Aorta (tissue), 5 donors: ENCODE measurements at regions not wholly inside any gene's neighbourhood (a gene's known extent, or its start where the extent isn't known, plus 50 kb on each side); places are given as distances from the start of the nearest gene placed in this dataset.
A peak's percentile ranks its signal among the peaks of the same experiment; 100 is the strongest.

ENCODE experiments used
- ATAC-seq: fragments of 200-7000 bp; cut with Tn5 transposase; one replicate; pipeline ENCODE4 v1.9.1; 2022; ENCODE audit warnings: moderate library complexity; ENCODE audit not compliant: low FRiP score
- DNase-seq, 2 donors: peaks; one replicate each; pipeline ENCODE4 v3.0.0-alpha.2; 2020
- H3K27ac ChIP-seq, 2 donors: one replicate each; pipeline ENCODE4 v1.5.1; 2013; ENCODE audit warnings: low read length in 2 of 2, mild to moderate bottlenecking in 2 of 2, moderate library complexity in 2 of 2, control low read depth in 1 of 2, inconsistent platforms in 1 of 2, low read depth in 1 of 2
- H3K27me3 ChIP-seq, 2 donors: one replicate each; pipeline ENCODE4 v1.6.1; 2013; ENCODE audit warnings: control low read depth in 1 of 2, low read length in 1 of 2, mild to moderate bottlenecking in 1 of 2, moderate library complexity in 1 of 2; ENCODE audit not compliant: insufficient read depth in 2 of 2, control insufficient read depth in 1 of 2
- H3K36me3 ChIP-seq, 2 donors: one replicate each; pipeline ENCODE4 v1.6.1; 2013; ENCODE audit warnings: control low read depth in 1 of 2, low read length in 1 of 2, mild to moderate bottlenecking in 1 of 2; ENCODE audit not compliant: insufficient read depth in 2 of 2, control insufficient read depth in 1 of 2
- H3K4me1 ChIP-seq, 2 donors: one replicate each; pipeline ENCODE4 v1.6.1; 2013; ENCODE audit warnings: low read length in 2 of 2, control low read depth in 1 of 2, mild to moderate bottlenecking in 1 of 2, moderate library complexity in 1 of 2; ENCODE audit not compliant: insufficient read depth in 2 of 2, control insufficient read depth in 1 of 2
- H3K4me3 ChIP-seq, 2 donors: one replicate each; pipeline ENCODE4 v1.5.1; 2013; ENCODE audit warnings: low read length in 2 of 2, control low read depth in 1 of 2, mild to moderate bottlenecking in 1 of 2
- H3K9me3 ChIP-seq: one replicate; pipeline ENCODE4 v1.6.1; 2013; ENCODE audit warnings: mild to moderate bottlenecking, low read length; ENCODE audit not compliant: control insufficient read depth
- WGBS, 2 donors: extraction: QIAGEN DNeasy Blood & Tissue Kit; methylation state at CpG; one replicate each; pipeline ENCODE4 v1.1.7; 2013; 5-methylcytosine and 5-hydroxymethylcytosine counted together
- intact Hi-C, 2 donors: fragments of 100-400 bp; cut with DNase I; formaldehyde crosslinking; loops; one replicate each; pipeline versions ENCODE4 v1.14.2 to v1.15.0; 2022
- donor health status: healthy with polysubstance abuse.
- donor health status: Bipolar disorder and iron deficiency.
- donor health status: DM: no; HTN: no; CAD: no.
- donor health status: DM: no; HTN: no; CAD: no.
- donor health status: DM: yes; HTN: yes; CAD: no.

GRCh38 chrX:39802908-39803307 lies 294.9 kb downstream of the BCOR start:
- no peaks in the 10 kb centered on the region for H3K27me3 ChIP-seq
- ATAC-seq: no peak
- 73 to 89% methylated on average over 10 of the region's 10 CpGs for WGBS, 2 donors
- intact Hi-C loops: no loop called here
- H3K4me1 ChIP-seq: no peaks in the 10 kb centered on the region
- H3K9me3 ChIP-seq: no peaks in the 10 kb centered on the region
- no peak for DNase-seq
- H3K27ac ChIP-seq: no peak overlapping the region
- no peak overlapping the region for H3K4me3 ChIP-seq
- no peaks in the 10 kb centered on the region for H3K36me3 ChIP-seq

GRCh38 chrX:39805022-39805421 lies 292.7 kb downstream of the BCOR start:
- Histone ChIP-seq H3K27ac (no peak overlapping the region), H3K27me3 (no peaks in the 10 kb centered on the region), H3K4me1 (no peaks in the 10 kb centered on the region), H3K36me3 (no peaks in the 10 kb centered on the region), H3K4me3 (no peak overlapping the region), H3K9me3 (no peaks in the 10 kb centered on the region)
- ATAC-seq (no peak), DNase-seq (no peak)
- WGBS, 2 donors: 74 to 94% methylated on average over 2 of the region's 2 CpGs
- intact Hi-C loops: loop anchor here in 1 of 2 donors (5.0 kb wide), 1 partner anchor 73 kb away; no protein-coding TSS in a partner anchor

- Histone ChIP-seq H3K27me3 (no peaks in the 10 kb centered on the region), H3K4me3 (no peak overlapping the region), H3K4me1 (no peaks in the 10 kb centered on the region), H3K27ac (no peak overlapping the region), H3K36me3 (no peaks in the 10 kb centered on the region), H3K9me3 (no peaks in the 10 kb centered on the region)
- no peak for ATAC-seq
- 88 to 95% methylated on average over 5 of the region's 5 CpGs for WGBS, 2 donors
- intact Hi-C loops: loop anchor here in 1 of 2 donors (5.0 kb wide), 1 partner anchor 74 kb away; no protein-coding TSS in a partner anchor
- no peak for DNase-seq
Measured at GRCh38 chrX:39805825-39806224, 291.9 kb downstream of the BCOR start.

- ATAC-seq (peak; percentile 47), DNase-seq (peak; percentile 40 to 68)
- Histone ChIP-seq H3K36me3 (no peaks in the 10 kb centered on the region), H3K9me3 (no peaks in the 10 kb centered on the region), H3K4me1 (no peaks in the 10 kb centered on the region), H3K27me3 (no peaks in the 10 kb centered on the region), H3K4me3 (no peak overlapping the region), H3K27ac (peak overlapping the region in 1 of 2 donors; percentile 30)
- intact Hi-C loops: loop anchor here in 1 of 2 donors (5.0 kb wide), 1 partner anchor 76 kb away; no protein-coding TSS in a partner anchor
- 4 to 33% methylated on average over 7 of the region's 7 CpGs for WGBS, 2 donors
Measured at GRCh38 chrX:39808471-39808917, 289.3 kb downstream of the BCOR start.

GRCh38 chrX:39809331-39809730 lies 288.4 kb downstream of the BCOR start:
- no peaks in the 10 kb centered on the region for H3K36me3 ChIP-seq
- no peak overlapping the region for H3K4me3 ChIP-seq
- DNase-seq (no peak), ATAC-seq (no peak)
- H3K27ac ChIP-seq: peak overlapping the region in 1 of 2 donors; percentile 47
- intact Hi-C loops: loop anchor here in 1 of 2 donors (5.0 kb wide), 1 partner anchor 77 kb away; no protein-coding TSS in a partner anchor
- 74 to 79% methylated on average over 4 of the region's 4 CpGs for WGBS, 2 donors
- H3K27me3 ChIP-seq: no peaks in the 10 kb centered on the region
- no peaks in the 10 kb centered on the region for H3K4me1 ChIP-seq
- H3K9me3 ChIP-seq: no peaks in the 10 kb centered on the region

GRCh38 chrX:39810901-39811300 lies 286.9 kb downstream of the BCOR start:
- no peaks in the 10 kb centered on the region for H3K27me3 ChIP-seq
- ATAC-seq (no peak), DNase-seq (no peak)
- H3K27ac ChIP-seq: no peak overlapping the region
- H3K9me3 ChIP-seq: no peaks in the 10 kb centered on the region
- intact Hi-C loops: loop anchor here (5.0 to 10.0 kb wide), 5 partner anchors 39 to 454 kb away; no protein-coding TSS in a partner anchor
- H3K36me3 ChIP-seq: no peaks in the 10 kb centered on the region
- 95 to 98% methylated on average over 2 of the region's 2 CpGs for WGBS, 2 donors
- no peak overlapping the region for H3K4me3 ChIP-seq
- no peaks in the 10 kb centered on the region for H3K4me1 ChIP-seq

GRCh38 chrX:39811376-39811775 lies 286.4 kb downstream of the BCOR start:
- 77 to 94% methylated on average over 8 of the region's 8 CpGs for WGBS, 2 donors
- H3K27me3 ChIP-seq: no peaks in the 10 kb centered on the region
- intact Hi-C loops: loop anchor here (5.0 to 10.0 kb wide), 5 partner anchors 39 to 453 kb away; no protein-coding TSS in a partner anchor

GRCh38 chrX:39813631-39814277 lies 284.0 kb downstream of the BCOR start:
- 7 to 32% methylated on average over 17 of the region's 17 CpGs for WGBS, 2 donors
- DNase-seq: peak; percentile 78 to 87
- Histone ChIP-seq H3K36me3 (no peaks in the 10 kb centered on the region), H3K27ac (peak overlapping the region in 1 of 2 donors; percentile 42), H3K4me3 (no peak overlapping the region), H3K27me3 (no peaks in the 10 kb centered on the region), H3K9me3 (no peaks in the 10 kb centered on the region), H3K4me1 (no peaks in the 10 kb centered on the region)
- peak; percentile 61 for ATAC-seq
- intact Hi-C loops: loop anchor here (5.0 to 10.0 kb wide), 5 partner anchors 41 to 451 kb away; no protein-coding TSS in a partner anchor

More at GRCh38 chrX:39811376-39811775, 286.4 kb downstream of the BCOR start:
- no peak for ATAC-seq
- H3K27ac ChIP-seq: no peak overlapping the region
- DNase-seq: no peak
- H3K4me1 ChIP-seq: no peaks in the 10 kb centered on the region
- H3K9me3 ChIP-seq: no peaks in the 10 kb centered on the region
- no peaks in the 10 kb centered on the region for H3K36me3 ChIP-seq
- no peak overlapping the region for H3K4me3 ChIP-seq

GRCh38 chrX:39814391-39814790 lies 283.4 kb downstream of the BCOR start:
- no peaks in the 10 kb centered on the region for H3K36me3 ChIP-seq
- 41 to 48% methylated on average over 4 of the region's 4 CpGs for WGBS, 2 donors
- H3K9me3 ChIP-seq: no peaks in the 10 kb centered on the region
- no peak for ATAC-seq
- no peak overlapping the region for H3K4me3 ChIP-seq
- intact Hi-C loops: loop anchor here (5.0 to 10.0 kb wide), 5 partner anchors 42 to 450 kb away; no protein-coding TSS in a partner anchor
- no peaks in the 10 kb centered on the region for H3K4me1 ChIP-seq
- no peaks in the 10 kb centered on the region for H3K27me3 ChIP-seq
- no peak for DNase-seq
- no peak overlapping the region for H3K27ac ChIP-seq
